ENCODE measurements at regions not wholly inside any gene's neighbourhood (a gene's known extent, or its start where the extent isn't known, plus 50 kb on each side); places are given as distances from the start of the nearest gene placed in this dataset.

DNA sequence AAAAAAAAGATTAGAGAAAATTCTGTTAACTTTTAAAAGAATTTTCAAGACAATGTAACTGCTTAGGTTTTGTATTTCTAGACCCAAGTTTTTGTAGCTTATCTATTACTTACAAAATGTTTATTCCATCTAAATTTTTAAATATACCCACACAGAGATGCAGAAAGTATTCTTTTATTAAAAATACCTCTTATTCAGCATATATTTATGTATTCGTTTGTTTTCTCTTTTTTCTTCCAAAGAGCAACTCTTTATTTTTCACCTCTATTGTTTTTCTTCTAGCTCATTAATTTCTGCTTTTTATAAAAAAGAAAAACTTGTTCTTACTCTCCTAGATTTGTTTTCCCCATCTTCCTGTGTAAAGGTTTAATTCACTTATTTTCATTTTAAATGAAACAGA, 180.3 kb downstream of the ZDHHC21 start:
- Histone ChIP-seq H3K36me3 (ENCODE audit: insufficient read depth, low read length) (no peaks in the 10 kb centered on the region), H3K27ac (ENCODE audit: low read depth, low read length, poor library complexity, severe bottlenecking) (no peak overlapping the region), H3K9me3 (ENCODE audit: low read length) (no peaks in the 10 kb centered on the region), H3F3A (ENCODE audit: insufficient read depth, low read length) (no peaks in the 10 kb centered on the region), H3K4me2 (ENCODE audit: low read length) (no peak overlapping the region), H3K27me3 (ENCODE audit: insufficient read depth, low read length) (no peaks in the 10 kb centered on the region), H3K4me3 (ENCODE audit: low read depth, low read length, poor library complexity, severe bottlenecking) (no peak overlapping the region), H2AFZ (ENCODE audit: low read length) (no peak overlapping the region), H4K20me1 (ENCODE audit: insufficient read depth, low read length) (no peaks in the 10 kb centered on the region), H3K79me2 (ENCODE audit: insufficient read depth, low read length) (no peaks in the 10 kb centered on the region), H3K4me1 (ENCODE audit: insufficient read depth, low read length, severe bottlenecking) (no peaks in the 10 kb centered on the region), H3K9me2 (ENCODE audit: low read depth, low read length) (no peaks in the 10 kb centered on the region), H3K9ac (ENCODE audit: low read length) (no peak overlapping the region)
- TF ChIP-seq EZH2 (IDR thresholded peaks at IDR 0.05; ENCODE audit: borderline replicate concordance, low read length) = no peak
- TF ChIP-seq, protein P1, sequence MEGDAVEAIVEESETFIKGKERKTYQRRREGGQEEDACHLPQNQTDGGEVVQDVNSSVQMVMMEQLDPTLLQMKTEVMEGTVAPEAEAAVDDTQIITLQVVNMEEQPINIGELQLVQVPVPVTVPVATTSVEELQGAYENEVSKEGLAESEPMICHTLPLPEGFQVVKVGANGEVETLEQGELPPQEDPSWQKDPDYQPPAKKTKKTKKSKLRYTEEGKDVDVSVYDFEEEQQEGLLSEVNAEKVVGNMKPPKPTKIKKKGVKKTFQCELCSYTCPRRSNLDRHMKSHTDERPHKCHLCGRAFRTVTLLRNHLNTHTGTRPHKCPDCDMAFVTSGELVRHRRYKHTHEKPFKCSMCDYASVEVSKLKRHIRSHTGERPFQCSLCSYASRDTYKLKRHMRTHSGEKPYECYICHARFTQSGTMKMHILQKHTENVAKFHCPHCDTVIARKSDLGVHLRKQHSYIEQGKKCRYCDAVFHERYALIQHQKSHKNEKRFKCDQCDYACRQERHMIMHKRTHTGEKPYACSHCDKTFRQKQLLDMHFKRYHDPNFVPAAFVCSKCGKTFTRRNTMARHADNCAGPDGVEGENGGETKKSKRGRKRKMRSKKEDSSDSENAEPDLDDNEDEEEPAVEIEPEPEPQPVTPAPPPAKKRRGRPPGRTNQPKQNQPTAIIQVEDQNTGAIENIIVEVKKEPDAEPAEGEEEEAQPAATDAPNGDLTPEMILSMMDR (IDR thresholded peaks at IDR 0.05; ENCODE audit: low read length) = no peak

DNA sequence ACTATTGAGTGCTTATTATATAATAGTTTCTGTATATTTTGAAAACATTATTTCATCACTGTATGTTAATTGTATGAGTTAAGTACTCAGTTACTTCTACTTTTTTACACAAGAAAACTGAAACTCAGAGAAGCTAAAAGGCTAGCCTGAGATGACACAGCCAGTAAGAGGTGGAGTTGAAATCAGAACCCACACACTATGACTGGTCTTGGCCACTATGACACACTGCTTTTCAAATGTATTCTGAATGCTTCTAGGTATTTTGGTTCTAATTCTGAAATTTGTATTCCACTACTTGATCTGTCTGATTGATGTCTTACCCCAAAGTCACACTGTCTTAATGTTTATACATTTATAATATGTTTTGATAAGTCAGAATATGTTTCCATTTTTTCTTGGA, 181.8 kb downstream of the ZDHHC21 start:
- Histone ChIP-seq H3K36me3 (ENCODE audit: insufficient read depth, low read length) (no peaks in the 10 kb centered on the region), H3K4me1 (ENCODE audit: insufficient read depth, low read length, severe bottlenecking) (no peaks in the 10 kb centered on the region), H2AFZ (ENCODE audit: low read length) (no peak overlapping the region), H3K4me2 (ENCODE audit: low read length) (no peak overlapping the region), H4K20me1 (ENCODE audit: insufficient read depth, low read length) (no peaks in the 10 kb centered on the region), H3K4me3 (ENCODE audit: low read depth, low read length, poor library complexity, severe bottlenecking) (no peak overlapping the region), H3K9ac (ENCODE audit: low read length) (no peak overlapping the region), H3K9me3 (ENCODE audit: low read length) (no peaks in the 10 kb centered on the region), H3K27ac (ENCODE audit: low read depth, low read length, poor library complexity, severe bottlenecking) (no peak overlapping the region), H3K79me2 (ENCODE audit: insufficient read depth, low read length) (no peaks in the 10 kb centered on the region), H3K9me2 (ENCODE audit: low read depth, low read length) (no peaks in the 10 kb centered on the region), H3K27me3 (ENCODE audit: insufficient read depth, low read length) (no peaks in the 10 kb centered on the region), H3F3A (ENCODE audit: insufficient read depth, low read length) (no peaks in the 10 kb centered on the region)
- no peak for TF ChIP-seq EZH2 (IDR thresholded peaks at IDR 0.05; ENCODE audit: borderline replicate concordance, low read length)
- TF ChIP-seq, protein P1 (IDR thresholded peaks at IDR 0.05; ENCODE audit: low read length) = no peak

DNA sequence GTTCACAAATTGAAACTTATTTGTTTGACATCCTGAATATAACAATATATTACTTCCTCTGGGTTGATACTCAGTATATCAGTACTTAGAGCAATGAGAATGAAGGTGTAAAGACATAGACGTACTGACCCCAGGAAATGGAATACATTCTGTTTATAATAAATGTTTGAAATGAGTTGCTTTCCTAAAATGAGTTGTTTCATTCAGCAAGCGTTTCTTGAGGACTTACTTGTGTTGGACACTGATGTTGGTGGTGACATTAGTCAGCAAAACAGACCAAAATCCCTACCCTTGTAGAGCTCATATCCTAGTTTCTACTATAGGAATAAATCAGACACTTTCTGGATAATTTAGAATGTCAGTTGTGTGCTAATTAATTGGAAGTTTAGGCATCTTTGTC, 184.3 kb downstream of the ZDHHC21 start:
- H2AFZ ChIP-seq (ENCODE audit: low read length) = no peak overlapping the region
- H3K79me2 ChIP-seq (ENCODE audit: insufficient read depth, low read length) = no peaks in the 10 kb centered on the region
- no peak overlapping the region for H3K27ac ChIP-seq (ENCODE audit: low read depth, low read length, poor library complexity, severe bottlenecking)
- no peaks in the 10 kb centered on the region for H3K27me3 ChIP-seq (ENCODE audit: insufficient read depth, low read length)
- H3K36me3 ChIP-seq (ENCODE audit: insufficient read depth, low read length) = no peaks in the 10 kb centered on the region
- no peaks in the 10 kb centered on the region for H4K20me1 ChIP-seq (ENCODE audit: insufficient read depth, low read length)
- H3F3A ChIP-seq (ENCODE audit: insufficient read depth, low read length) = no peaks in the 10 kb centered on the region
- TF ChIP-seq, protein P1 (IDR thresholded peaks at IDR 0.05; ENCODE audit: low read length) = no peak
- no peak for TF ChIP-seq EZH2 (IDR thresholded peaks at IDR 0.05; ENCODE audit: borderline replicate concordance, low read length)
- H3K4me3 ChIP-seq (ENCODE audit: low read depth, low read length, poor library complexity, severe bottlenecking) = no peak overlapping the region
- no peak overlapping the region for H3K9ac ChIP-seq (ENCODE audit: low read length)
- H3K9me3 ChIP-seq (ENCODE audit: low read length) = no peaks in the 10 kb centered on the region
- no peaks in the 10 kb centered on the region for H3K9me2 ChIP-seq (ENCODE audit: low read depth, low read length)
- H3K4me2 ChIP-seq (ENCODE audit: low read length) = no peak overlapping the region
- H3K4me1 ChIP-seq (ENCODE audit: insufficient read depth, low read length, severe bottlenecking) = no peaks in the 10 kb centered on the region
